Omental fat pad (tissue), 3 donors: ENCODE measurements at regions not wholly inside any gene's neighbourhood (a gene's known extent, or its start where the extent isn't known, plus 50 kb on each side); places are given as distances from the start of the nearest gene placed in this dataset.
"Not testable (repeated sequence)": the region's sequence is repeated elsewhere in the genome, so short reads cannot be mapped to it uniquely, and the experiment has no call there.

Source experiments
- ATAC-seq: fragments of 150-250 bp; one replicate; pipeline ENCODE4 v1.9.1; 2016; ENCODE audit warnings: mild to moderate bottlenecking, moderate library complexity; ENCODE audit not compliant: low FRiP score
- DNase-seq: peaks from one replicate; pipeline ENCODE4 v3.0.0-alpha.2; 2019; ENCODE audit warnings: low spot score
- TF ChIP-seq, protein P1 (sequence below), 3 donors: fragments of 450-650 bp; IDR thresholded peaks; one replicate each; pipeline ENCODE4 v1.5.1; 2016 to 2017; ENCODE audit warnings: antibody characterized with exemption in 3 of 3, mild to moderate bottlenecking in 3 of 3, moderate library complexity in 2 of 3

- DNase-seq, result no peak
- TF ChIP-seq, protein P1, sequence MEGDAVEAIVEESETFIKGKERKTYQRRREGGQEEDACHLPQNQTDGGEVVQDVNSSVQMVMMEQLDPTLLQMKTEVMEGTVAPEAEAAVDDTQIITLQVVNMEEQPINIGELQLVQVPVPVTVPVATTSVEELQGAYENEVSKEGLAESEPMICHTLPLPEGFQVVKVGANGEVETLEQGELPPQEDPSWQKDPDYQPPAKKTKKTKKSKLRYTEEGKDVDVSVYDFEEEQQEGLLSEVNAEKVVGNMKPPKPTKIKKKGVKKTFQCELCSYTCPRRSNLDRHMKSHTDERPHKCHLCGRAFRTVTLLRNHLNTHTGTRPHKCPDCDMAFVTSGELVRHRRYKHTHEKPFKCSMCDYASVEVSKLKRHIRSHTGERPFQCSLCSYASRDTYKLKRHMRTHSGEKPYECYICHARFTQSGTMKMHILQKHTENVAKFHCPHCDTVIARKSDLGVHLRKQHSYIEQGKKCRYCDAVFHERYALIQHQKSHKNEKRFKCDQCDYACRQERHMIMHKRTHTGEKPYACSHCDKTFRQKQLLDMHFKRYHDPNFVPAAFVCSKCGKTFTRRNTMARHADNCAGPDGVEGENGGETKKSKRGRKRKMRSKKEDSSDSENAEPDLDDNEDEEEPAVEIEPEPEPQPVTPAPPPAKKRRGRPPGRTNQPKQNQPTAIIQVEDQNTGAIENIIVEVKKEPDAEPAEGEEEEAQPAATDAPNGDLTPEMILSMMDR (IDR thresholded peaks at IDR 0.05), result no peak
- no peak for ATAC-seq
These were observed 133.7 kb downstream of the ATL2 start for GRCh38 chr2:38243186-38243880.

- no peak for DNase-seq
- ATAC-seq, result no peak
- TF ChIP-seq, protein P1 (IDR thresholded peaks at IDR 0.05), result no peak
These were observed 137.6 kb downstream of the ATL2 start for GRCh38 chr2:38239452-38239851.

DNA sequence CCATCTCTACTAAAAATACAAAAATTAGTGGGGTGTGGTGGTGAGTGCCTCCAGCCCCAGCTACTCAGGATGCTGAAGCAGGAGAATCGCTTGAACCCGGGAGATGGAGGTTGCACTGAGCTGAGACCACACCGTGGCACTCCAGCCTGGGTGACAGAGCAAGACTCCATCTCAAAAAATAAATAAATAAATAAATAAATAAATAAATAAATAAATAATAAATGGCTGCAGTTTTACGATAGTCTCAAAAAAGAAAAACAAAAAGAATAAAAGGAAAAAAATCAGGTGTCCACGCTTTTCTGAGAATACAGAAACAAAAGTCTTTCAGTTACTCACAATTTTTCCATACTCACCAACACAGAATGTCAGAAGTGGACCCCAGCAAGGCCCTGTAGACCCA, 138.4 kb downstream of the ATL2 start:
- not testable (repeated sequence) for ATAC-seq, DNase-seq

DNA sequence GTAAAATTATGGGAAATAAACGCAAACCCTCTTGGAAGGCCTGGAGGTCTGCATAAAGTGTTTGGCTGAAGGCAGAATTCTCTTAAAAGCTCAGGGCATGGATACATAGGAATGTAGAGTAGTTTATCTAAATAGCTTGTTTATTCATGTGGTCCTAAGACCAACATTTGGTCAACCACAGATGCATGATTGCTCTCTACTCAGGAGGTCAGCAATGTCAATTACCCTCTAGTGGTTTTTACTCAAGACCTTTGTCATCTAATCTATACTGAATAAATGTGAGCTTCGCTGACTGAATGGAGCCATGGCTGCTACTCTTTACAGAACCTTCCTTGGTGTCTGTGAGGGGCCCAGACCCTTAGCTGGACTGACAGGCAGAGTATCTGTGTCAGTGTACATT, 139.8 kb downstream of the ATL2 start:
- DNase-seq, result no peak
- TF ChIP-seq, protein P1 (IDR thresholded peaks at IDR 0.05), result no peak
- ATAC-seq, result no peak

- no peak for DNase-seq
These were observed 143.7 kb downstream of the ATL2 start for GRCh38 chr2:38233231-38233983.

DNA sequence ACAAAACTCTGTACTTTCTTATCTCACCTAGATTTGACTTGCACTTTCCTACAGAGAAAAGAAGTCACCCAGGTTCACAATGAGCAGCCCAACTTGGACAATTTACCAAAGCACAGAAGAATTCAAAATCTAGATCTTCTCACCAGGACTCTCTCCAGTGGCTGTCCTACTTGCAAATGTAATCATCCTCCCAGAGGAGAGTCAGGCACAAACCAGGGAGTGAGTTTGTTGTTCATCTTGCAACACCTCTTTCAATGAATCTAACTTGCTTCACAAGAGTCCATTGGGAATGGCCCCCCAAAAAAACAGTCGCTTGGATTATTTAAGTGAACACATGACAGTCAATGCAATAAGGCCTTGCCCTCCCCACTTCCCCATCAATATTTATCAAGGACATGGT, 144.6 kb downstream of the ATL2 start:
- ATAC-seq, result no peak
- no peak for DNase-seq
- TF ChIP-seq, protein P1 (IDR thresholded peaks at IDR 0.05), result no peak

More at GRCh38 chr2:38233231-38233983, 143.7 kb downstream of the ATL2 start:
- no peak for ATAC-seq
- TF ChIP-seq, protein P1 (IDR thresholded peaks at IDR 0.05), result no peak

DNA sequence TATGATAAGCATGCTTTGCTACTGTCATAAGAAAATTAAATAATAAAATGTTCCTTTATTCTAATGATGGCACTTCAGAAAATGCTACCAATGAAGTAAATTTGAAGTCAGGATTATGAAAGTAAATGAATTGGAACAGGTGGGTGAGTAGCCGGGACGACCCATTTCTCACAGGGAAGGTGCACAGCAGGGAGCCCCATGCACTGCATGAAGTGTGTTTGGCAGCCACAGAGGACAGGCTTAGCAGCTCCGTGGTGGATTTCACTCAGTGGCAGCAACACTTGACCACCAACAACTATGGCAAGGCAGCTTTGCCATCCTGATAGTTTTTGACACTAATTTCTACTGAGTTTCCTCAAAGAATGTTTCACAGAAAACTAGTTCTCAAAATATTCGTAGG, 146.3 kb downstream of the ATL2 start:
- no peak for DNase-seq
- TF ChIP-seq, protein P1 (IDR thresholded peaks at IDR 0.05), result no peak
- no peak for ATAC-seq
